H1 (cell line): ENCODE measurements at regions not wholly inside any gene's neighbourhood (a gene's known extent, or its start where the extent isn't known, plus 50 kb on each side); places are given as distances from the start of the nearest gene placed in this dataset.
A peak's percentile ranks its signal among the peaks of the same experiment; 100 is the strongest.

Experiments
- CTCF ChIA-PET: fragments of 300-600 bp; sonication (Branson Sonifier 250); formaldehyde crosslinking; loops from one replicate; lab custom pipeline; 2021; ENCODE audit not compliant: partially characterized antibody; lab: Charles Lee
- POLR2A ChIA-PET: fragments of 300-600 bp; sonication (Branson Sonifier 250); formaldehyde crosslinking; loops from one replicate; lab custom pipeline; 2021; ENCODE audit warnings: inconsistent platforms; ENCODE audit not compliant: partially characterized antibody; lab: Charles Lee
- DNase-seq, 2 experiments: peaks; one replicate each; pipeline versions ENCODE4 v3.0.0 to v3.0.0-alpha.2; 2010 to 2022; ENCODE audit warnings: low spot score in 2 of 2, low read depth in 1 of 2, mixed read lengths in 1 of 2
- FAIRE-seq: peaks from 2 replicates; lab custom pipeline; 2011; peaks lifted over from hg19 to GRCh38; lab: Jason Lieb, UNC
- H2AFZ ChIP-seq: 2 replicates; pipeline ENCODE4 v1.8.1; 2012; ENCODE audit warnings: low read length, inconsistent platforms
- H2AK5ac ChIP-seq: 2 replicates; pipeline ENCODE4 v1.6.1; 2013; ENCODE audit warnings: low read depth, low read length
- H2BK120ac ChIP-seq: replicated peaks from 2 replicates; pipeline ENCODE3; 2013; ENCODE audit warnings: low read depth, low read length, inconsistent platforms
- H2BK12ac ChIP-seq: 2 replicates; pipeline ENCODE4 v1.6.1; 2013; ENCODE audit warnings: low read depth, low read length
- H2BK15ac ChIP-seq: 2 replicates; pipeline ENCODE4 v1.6.1; 2013; ENCODE audit warnings: low read length
- H2BK20ac ChIP-seq: 2 replicates; pipeline ENCODE4 v1.6.1; 2013; ENCODE audit warnings: low read length
- H2BK5ac ChIP-seq: 2 replicates; pipeline ENCODE4 v1.6.1; 2013; ENCODE audit warnings: low read depth, low read length
- H3K14ac ChIP-seq: 2 replicates; pipeline ENCODE4 v1.6.1; 2013; ENCODE audit warnings: inconsistent platforms; ENCODE audit not compliant: insufficient read length
- H3K18ac ChIP-seq: 2 replicates; pipeline ENCODE4 v1.6.1; 2013; ENCODE audit warnings: low read length; ENCODE audit errors: extremely low read depth
- H3K23ac ChIP-seq: 2 replicates; pipeline ENCODE4 v1.6.1; 2013; ENCODE audit warnings: inconsistent platforms; ENCODE audit not compliant: insufficient read length
- H3K23me2 ChIP-seq: 2 replicates; pipeline ENCODE4 v1.6.1; 2013; ENCODE audit warnings: low read depth, low read length
- H3K27ac ChIP-seq: 2 replicates; pipeline ENCODE4 v1.6.1; 2011; ENCODE audit warnings: low read depth, low read length, inconsistent platforms
- H3K27me3 ChIP-seq, 4 experiments: replicated peaks in 1 of 4; 1 replicate in 1 of 4; 2 replicates in 3 of 4; pipeline versions ENCODE4 v1.6.1 to v1.8.1; 2011 to 2013; ENCODE audit warnings: low read length in 3 of 4, mild to moderate bottlenecking in 3 of 4, inconsistent platforms in 2 of 4, mixed read lengths in 2 of 4, moderate library complexity in 1 of 4; ENCODE audit not compliant: control insufficient read depth in 3 of 4, insufficient read depth in 3 of 4; ENCODE audit errors: extremely low read depth in 1 of 4
- H3K36me3 ChIP-seq, 4 experiments: 2 replicates each; pipeline versions ENCODE4 v1.6.1 to v1.8.1; 2011 to 2013; ENCODE audit warnings: mild to moderate bottlenecking in 4 of 4, low read length in 3 of 4, moderate library complexity in 2 of 4, control low read depth in 1 of 4, inconsistent platforms in 1 of 4; ENCODE audit not compliant: insufficient read depth in 4 of 4, control insufficient read depth in 2 of 4
- H3K4ac ChIP-seq: replicated peaks from 2 replicates; pipeline ENCODE3; 2013; ENCODE audit warnings: low read length, low read depth, mixed read lengths, inconsistent platforms; ENCODE audit not compliant: insufficient read length
- H3K4me1 ChIP-seq, 4 experiments: replicated peaks in 1 of 4; 1 replicate in 1 of 4; 2 replicates in 3 of 4; pipeline versions ENCODE4 v1.6.1 to v1.8.1; 2011 to 2013; ENCODE audit warnings: low read length in 3 of 4, inconsistent platforms in 2 of 4, mixed read lengths in 1 of 4; ENCODE audit not compliant: insufficient read depth in 4 of 4, control insufficient read depth in 3 of 4
- H3K4me2 ChIP-seq, 2 experiments: 2 replicates each; pipeline versions ENCODE4 v1.6.1 to v1.8.1; 2011 to 2013; ENCODE audit warnings: low read depth in 2 of 2, low read length in 2 of 2, control low read depth in 1 of 2, inconsistent platforms in 1 of 2, mild to moderate bottlenecking in 1 of 2; ENCODE audit not compliant: insufficient read depth in 1 of 2
- H3K4me3 ChIP-seq, 4 experiments: fragments of 200-600, 300-600 bp in 1 of 4; sonication (generic), shearing (Covaris generic), sonication (Bioruptor Twin) in 1 of 4; 2 replicates each; pipeline versions ENCODE4 v1.5.1 to v1.8.1; 2011 to 2016; ENCODE audit warnings: low read length in 4 of 4, low read depth in 3 of 4, control low read depth in 2 of 4, inconsistent platforms in 2 of 4, mild to moderate bottlenecking in 2 of 4, mixed read lengths in 1 of 4, moderate library complexity in 1 of 4; ENCODE audit not compliant: insufficient read depth in 2 of 4; ENCODE audit errors: extremely low read depth in 1 of 4
- H3K56ac ChIP-seq: replicated peaks from 2 replicates; pipeline ENCODE3; 2013; ENCODE audit warnings: low read depth, mild to moderate bottlenecking, mixed read lengths, low read length, inconsistent platforms; ENCODE audit not compliant: insufficient read length
- H3K79me1 ChIP-seq: 2 replicates; pipeline ENCODE4 v1.6.1; 2013; ENCODE audit warnings: low read depth, low read length, control low read depth
- H3K79me2 ChIP-seq, 2 experiments: 2 replicates each; pipeline versions ENCODE4 v1.6.1 to v1.8.1; 2012 to 2013; ENCODE audit warnings: low read length in 2 of 2, mild to moderate bottlenecking in 2 of 2, inconsistent platforms in 1 of 2; ENCODE audit not compliant: insufficient read depth in 2 of 2, control insufficient read depth in 1 of 2
- H3K9ac ChIP-seq, 4 experiments: replicated peaks in 1 of 4; 1 replicate in 1 of 4; 2 replicates in 3 of 4; pipeline versions ENCODE4 v1.6.1 to v1.8.1; 2011 to 2013; ENCODE audit warnings: low read depth in 3 of 4, low read length in 3 of 4, control low read depth in 2 of 4, mild to moderate bottlenecking in 2 of 4, moderate library complexity in 2 of 4, inconsistent platforms in 1 of 4; ENCODE audit errors: extremely low read depth in 1 of 4
- H3K9me3 ChIP-seq, 2 experiments: 2 replicates each; pipeline versions ENCODE4 v1.6.1 to v1.8.1; 2012 to 2013; ENCODE audit warnings: mild to moderate bottlenecking in 2 of 2, moderate library complexity in 2 of 2, control low read depth in 1 of 2, inconsistent platforms in 1 of 2, low read depth in 1 of 2, low read length in 1 of 2, mixed read lengths in 1 of 2; ENCODE audit not compliant: insufficient read depth in 2 of 2
- H4K20me1 ChIP-seq, 2 experiments: replicated peaks in 1 of 2; 2 replicates each; pipeline versions ENCODE3 to v1.8.1; 2011 to 2013; ENCODE audit warnings: inconsistent platforms in 2 of 2, low read length in 2 of 2, mild to moderate bottlenecking in 1 of 2; ENCODE audit not compliant: insufficient read depth in 2 of 2, control insufficient read depth in 1 of 2
- H4K5ac ChIP-seq: 2 replicates; pipeline ENCODE4 v1.6.1; 2013; ENCODE audit warnings: low read length, low read depth, mixed read lengths, inconsistent platforms; ENCODE audit not compliant: insufficient read length
- H4K8ac ChIP-seq: 2 replicates; pipeline ENCODE4 v1.8.0; 2013; ENCODE audit warnings: mild to moderate bottlenecking, moderate library complexity, low read length, inconsistent platforms; ENCODE audit not compliant: insufficient read depth; ENCODE audit errors: extremely low read depth
- H4K91ac ChIP-seq: replicated peaks from 2 replicates; pipeline ENCODE3; 2013; ENCODE audit warnings: low read length, mixed read lengths, inconsistent platforms; ENCODE audit not compliant: insufficient read length
- CBX5 ChIP-seq: fragments of 300-800, 300-1000 bp; sonication (generic); IDR thresholded peaks from 2 replicates; pipeline ENCODE4 v1.7.1; 2016; ENCODE audit warnings: antibody characterized with exemption, low read length, low read depth
- EGR1 ChIP-seq: IDR thresholded peaks from 2 replicates; pipeline ENCODE4 v1.6.1; 2011; ENCODE audit warnings: low read depth, low read length, borderline replicate concordance
- EP300 ChIP-seq, 2 experiments: IDR thresholded peaks; 1 replicate in 1 of 2; 2 replicates in 1 of 2; pipeline ENCODE4 v1.6.1; 2011 to 2012; ENCODE audit warnings: low read depth in 2 of 2, low read length in 2 of 2, mild to moderate bottlenecking in 2 of 2, borderline replicate concordance in 1 of 2, inconsistent platforms in 1 of 2, moderate library complexity in 1 of 2
- JUND ChIP-seq: IDR thresholded peaks from 2 replicates; pipeline ENCODE4 v1.6.1; 2011; ENCODE audit warnings: mild to moderate bottlenecking, improper control_type of control experiment, low read length
- KDM1A ChIP-seq: fragments of 200-600, 300-600 bp; sonication (generic); IDR thresholded peaks from 2 replicates; pipeline ENCODE4 v1.7.1; 2016; ENCODE audit warnings: mild to moderate bottlenecking, low read length, borderline replicate concordance
- POLR2A ChIP-seq, 2 experiments: IDR thresholded peaks; 1 replicate in 1 of 2; 2 replicates in 1 of 2; pipeline ENCODE4 v1.6.1; 2011; ENCODE audit warnings: low read depth in 2 of 2, low read length in 2 of 2, mild to moderate bottlenecking in 2 of 2; ENCODE audit errors: control extremely low read depth in 1 of 2
- RXRA ChIP-seq: IDR thresholded peaks from 2 replicates; pipeline ENCODE4 v1.6.1; 2011; ENCODE audit warnings: low read depth, mild to moderate bottlenecking, low read length, moderate library complexity; ENCODE audit not compliant: insufficient read depth
- TCF12 ChIP-seq: IDR thresholded peaks from 2 replicates; pipeline ENCODE4 v1.6.1; 2011; ENCODE audit warnings: low read depth, mild to moderate bottlenecking, low read length

GRCh38 chr11:93041682-93042081, 72.2 kb downstream of the MTNR1B start:
- Histone ChIP-seq H3K4ac (no peak overlapping the region), H3K27me3 (no peaks in the 10 kb centered on the region), H3K9me3 (peaks cover 14 to 17% of the 10 kb centered on the region in 2 experiments; a peak in 3 of 4 replicates), H2BK120ac (no peak overlapping the region), H2BK20ac (no peak overlapping the region), H2BK12ac (no peak overlapping the region), H3K9ac (no peak overlapping the region), H3K36me3 (no peaks in the 10 kb centered on the region), H2AK5ac (no peak overlapping the region), H3K4me2 (no peak overlapping the region), H3K4me1 (no peaks in the 10 kb centered on the region), H3K23me2 (no peaks in the 10 kb centered on the region), H2BK15ac (no peak overlapping the region), H2AFZ (no peak overlapping the region), H4K5ac (no peak overlapping the region), H3K27ac (no peak overlapping the region), H4K91ac (no peak overlapping the region), H3K79me2 (no peaks in the 10 kb centered on the region), H4K20me1 (no peaks in the 10 kb centered on the region), H3K23ac (no peak overlapping the region), H2BK5ac (no peak overlapping the region), H4K8ac (no peak overlapping the region), H3K56ac (no peak overlapping the region), H3K14ac (no peak overlapping the region), H3K79me1 (no peaks in the 10 kb centered on the region), H3K4me3 (no peak overlapping the region), H3K18ac (no peak overlapping the region)
- no peak for TF ChIP-seq CBX5
- no peak for TF ChIP-seq JUND
- 0 out of 2 replicates have a peak, but pooled peaks have one; percentile 15 for TF ChIP-seq KDM1A
- no peak for TF ChIP-seq EGR1
- TF ChIP-seq RXRA: no peak
- no peak for TF ChIP-seq EP300 (IDR thresholded peaks at IDR 0.05; ENCODE audit: borderline replicate concordance in 1 of 2, low read depth in 2 of 2, low read length in 2 of 2)
- TF ChIP-seq TCF12: no peak
- TF ChIP-seq POLR2A (IDR thresholded peaks at IDR 0.05; ENCODE audit: control extremely low read depth in 1 of 2, low read depth in 2 of 2, low read length in 2 of 2): no peak
- POLR2A ChIA-PET: no interaction called here
- CTCF ChIA-PET: no interaction called here
- FAIRE-seq: no peak
- no peak for DNase-seq
